Heart right ventricle (tissue), 16 donors: ENCODE measurements at regions not wholly inside any gene's neighbourhood (a gene's known extent, or its start where the extent isn't known, plus 50 kb on each side); places are given as distances from the start of the nearest gene placed in this dataset.

Experiments
- ATAC-seq, 8 donors: fragments of 200-7000 bp; cut with Tn5 transposase; one replicate each; pipeline ENCODE4 v1.9.1; 2020; ENCODE audit warnings: mild to moderate bottlenecking in 8 of 8, moderate library complexity in 8 of 8, moderate number of reproducible peaks in 1 of 8
- DNase-seq, 2 donors: peaks; one replicate each; pipeline ENCODE4 v3.0.0-alpha.2; 2020
- H3K27ac ChIP-seq, 10 donors: fragments of 200-600 bp; sonication (generic) in 2 of 10; one replicate each; pipeline versions ENCODE4 v1.5.0 to v1.8.0; 2020 to 2022; ENCODE audit warnings: mild to moderate bottlenecking in 3 of 10
- H3K27me3 ChIP-seq, 7 donors: fragments of 200-600 bp; one replicate each; pipeline ENCODE4 v1.8.0; 2021 to 2022; ENCODE audit warnings: mild to moderate bottlenecking in 2 of 7
- H3K36me3 ChIP-seq, 9 donors: fragments of 200-600 bp; sonication (generic) in 1 of 9; one replicate each; pipeline versions ENCODE4 v1.5.0 to v1.8.0; 2020 to 2022; ENCODE audit warnings: mild to moderate bottlenecking in 2 of 9
- H3K4me1 ChIP-seq, 9 donors: fragments of 200-600 bp; sonication (generic) in 1 of 9; one replicate each; pipeline versions ENCODE4 v1.5.0 to v1.8.0; 2020 to 2022; ENCODE audit warnings: mild to moderate bottlenecking in 4 of 9
- H3K4me3 ChIP-seq, 10 donors: fragments of 200-600 bp; sonication (generic) in 2 of 10; one replicate each; pipeline versions ENCODE4 v1.5.0 to v1.8.0; 2020 to 2022; ENCODE audit warnings: mild to moderate bottlenecking in 7 of 10, moderate library complexity in 2 of 10
- H3K9me3 ChIP-seq, 11 donors: fragments of 200-600 bp in 10 of 11; sonication (generic) in 2 of 11; one replicate each; pipeline versions ENCODE4 v1.5.0 to v1.8.0; 2013 to 2022; ENCODE audit warnings: mild to moderate bottlenecking in 2 of 11, control low read depth in 1 of 11, moderate library complexity in 1 of 11
- CTCF ChIP-seq, 9 donors: fragments of 200-600 bp; sonication (generic) in 2 of 9; IDR thresholded peaks; one replicate each; pipeline versions ENCODE4 v1.5.0 to v1.8.0; 2021 to 2022; ENCODE audit warnings: antibody characterized with exemption in 9 of 9, mild to moderate bottlenecking in 5 of 9, moderate library complexity in 1 of 9
- WGBS, 2 donors: extraction: QIAGEN DNeasy Blood & Tissue Kit; methylation state at CpG; one replicate each; pipeline ENCODE4 v1.1.7; 2013; ENCODE audit warnings: inconsistent platforms in 1 of 2; 5-methylcytosine and 5-hydroxymethylcytosine counted together
- intact Hi-C, 10 donors: fragments of 100-400 bp; cut with DNase I; formaldehyde crosslinking; loops; one replicate each; pipeline versions ENCODE4 v1.11.1 to v1.14.2; 2022
- donor health status: Arrhythmogenic right ventricular cardiomyopathy.
- donor health status: ischemic (EF 13 %, LVEDD 7.1; RV severe dilation, severe dysfunction).
- donor health status: healthy with polysubstance abuse.
- donor health status: DM: no; HTN: yes; CAD: no.
- donor health status: DM: no; HTN: no; CAD: no.
- donor health status: ischemic (EF 25% LVEDD 6.9; RV normal size, moderate dysfunction).
- donor health status: ischemic (EF 25% LVEDD 5.7; RV mildly dilated, moderate dysfunction).
- donor health status: healthy.
- donor health status: DM: yes; HTN: yes; CAD: no.
- donor health status: Ischemic cardiomyopathy.
- donor health status: ischemic (EF 35%, LVEDD 5.7; RV mildly dilated, moderate dysfunction).
- donor health status: nonischemic (EF 11% LVEDD 7.7; RV severe dilation, severe dysfunction).
- donor health status: DM: yes; HTN: yes; CAD: no.
- donor health status: PGD.
- donor health status: ischemic (EF 29% LVEDD 5.4; RV normal size, mild dysfunction).
- donor health status: nonischemic (EF 23%, LVEDD 6.1; RV moderate dilation, normal function).

- no peaks in the 10 kb centered on the region for H3K27me3 ChIP-seq
- no peak overlapping the region for H3K27ac ChIP-seq
- H3K36me3 ChIP-seq = no peaks in the 10 kb centered on the region
- ATAC-seq = peak in 2 of 8 donors; percentile 65 to 66
- DNase-seq = no peak
- no peaks in the 10 kb centered on the region for H3K4me1 ChIP-seq
- 54 to 64% methylated on average over 3 of the region's 3 CpGs for WGBS, 2 donors
- intact Hi-C loops = no loop called here
- peaks cover 0 to 31% (median 0%) of the 10 kb centered on the region in 11 donors for H3K9me3 ChIP-seq
- no peak for TF ChIP-seq CTCF (IDR thresholded peaks at IDR 0.05)
- no peak overlapping the region for H3K4me3 ChIP-seq
These were observed 745.7 kb downstream of the FAM181B start for GRCh38 chr11:81987829-81988472.

GRCh38 chr11:81986556-81987161 is 747.0 kb downstream of the FAM181B start:
- no peak for DNase-seq

GRCh38 chr11:81979448-81979847 is 754.2 kb downstream of the FAM181B start:
- no peak overlapping the region for H3K4me3 ChIP-seq
- no peak for TF ChIP-seq CTCF (IDR thresholded peaks at IDR 0.05)
- peaks cover 0 to 22% (median 4%) of the 10 kb centered on the region in 11 donors for H3K9me3 ChIP-seq
- no peak overlapping the region for H3K27ac ChIP-seq
- H3K27me3 ChIP-seq = no peaks in the 10 kb centered on the region
- H3K4me1 ChIP-seq = no peaks in the 10 kb centered on the region
- no peaks in the 10 kb centered on the region for H3K36me3 ChIP-seq
- intact Hi-C loops = no loop called here
- ATAC-seq = no peak
- no peak for DNase-seq
- WGBS, 2 donors = 77 to 82% methylated on average over 1 of the region's 1 CpG

More at GRCh38 chr11:81986556-81987161, 747.0 kb downstream of the FAM181B start:
- Histone ChIP-seq H3K27me3 (no peaks in the 10 kb centered on the region), H3K4me1 (no peaks in the 10 kb centered on the region), H3K9me3 (peaks cover 0 to 31% (median 0%) of the 10 kb centered on the region in 11 donors), H3K4me3 (no peak overlapping the region), H3K36me3 (no peaks in the 10 kb centered on the region), H3K27ac (no peak overlapping the region)
- no peak for ATAC-seq
- TF ChIP-seq CTCF (IDR thresholded peaks at IDR 0.05) = no peak
- intact Hi-C loops = no loop called here
- whole genome bisulfite sequencing, 2 donors = 85 to 88% methylated on average over 31 of the region's 31 CpGs

DNA sequence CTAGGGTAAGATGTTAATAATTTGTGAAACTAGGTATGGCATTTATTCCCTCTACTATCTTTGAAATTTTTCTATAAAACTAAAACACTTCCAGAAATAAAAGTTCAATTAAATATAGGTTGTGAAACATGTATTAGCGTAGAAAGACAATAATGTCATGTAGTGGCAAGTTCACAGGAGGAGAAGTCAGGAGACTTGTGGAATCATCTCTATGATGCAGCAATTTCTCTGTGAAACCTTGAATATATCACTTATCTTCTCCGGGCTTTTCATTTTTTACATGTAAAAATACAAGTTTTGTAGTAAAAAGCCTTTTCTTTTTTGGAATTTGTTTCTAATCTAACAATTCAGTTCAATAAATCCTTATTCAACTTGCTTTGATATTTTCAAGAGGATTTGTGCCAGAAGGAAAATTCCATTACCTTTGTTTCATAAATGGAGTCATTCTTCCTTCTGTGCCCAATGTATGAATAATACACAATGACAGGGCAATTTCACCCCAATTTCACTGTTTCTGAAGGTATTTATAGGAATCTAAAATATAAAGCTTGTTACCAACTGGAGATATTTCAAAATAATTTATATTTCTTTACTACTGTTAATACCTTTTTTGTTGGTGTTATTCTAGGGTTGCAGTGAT is 758.3 kb downstream of the FAM181B start:
- no peaks in the 10 kb centered on the region for H3K27me3 ChIP-seq
- 80 to 90% methylated on average over 2 of the region's 2 CpGs for WGBS, 2 donors
- H3K36me3 ChIP-seq = no peaks in the 10 kb centered on the region
- H3K9me3 ChIP-seq = peaks cover 0 to 19% (median 4%) of the 10 kb centered on the region in 11 donors
- no peaks in the 10 kb centered on the region for H3K4me1 ChIP-seq
- ATAC-seq (no peak), DNase-seq (no peak)
- TF ChIP-seq CTCF (IDR thresholded peaks at IDR 0.05) = no peak
- H3K27ac ChIP-seq = no peak overlapping the region
- intact Hi-C loops = no loop called here
- no peak overlapping the region for H3K4me3 ChIP-seq
